Panc1 (cell line): ENCODE measurements at regions not wholly inside any gene's neighbourhood (a gene's known extent, or its start where the extent isn't known, plus 50 kb on each side); places are given as distances from the start of the nearest gene placed in this dataset.
"Not testable (repeated sequence)": the region's sequence is repeated elsewhere in the genome, so short reads cannot be mapped to it uniquely, and the experiment has no call there.

Experiments
- CTCF ChIP-seq: fragments of 450-650 bp; IDR thresholded peaks from 2 replicates; pipeline ENCODE4 v1.5.1; 2017; ENCODE audit warnings: mild to moderate bottlenecking
- POLR2AphosphoS5 ChIP-seq: IDR thresholded peaks from 2 replicates; pipeline ENCODE4 v1.6.1; 2012; ENCODE audit warnings: mild to moderate bottlenecking, low read depth, low read length, moderate library complexity

GRCh38 chr15:30732100-30732499 is 106.2 kb downstream of the ARHGAP11B start:
- TF ChIP-seq CTCF, POLR2AphosphoS5: not testable (repeated sequence)
